ENCODE measurements at regions not wholly inside any gene's neighbourhood (a gene's known extent, or its start where the extent isn't known, plus 50 kb on each side); places are given as distances from the start of the nearest gene placed in this dataset.

DNA sequence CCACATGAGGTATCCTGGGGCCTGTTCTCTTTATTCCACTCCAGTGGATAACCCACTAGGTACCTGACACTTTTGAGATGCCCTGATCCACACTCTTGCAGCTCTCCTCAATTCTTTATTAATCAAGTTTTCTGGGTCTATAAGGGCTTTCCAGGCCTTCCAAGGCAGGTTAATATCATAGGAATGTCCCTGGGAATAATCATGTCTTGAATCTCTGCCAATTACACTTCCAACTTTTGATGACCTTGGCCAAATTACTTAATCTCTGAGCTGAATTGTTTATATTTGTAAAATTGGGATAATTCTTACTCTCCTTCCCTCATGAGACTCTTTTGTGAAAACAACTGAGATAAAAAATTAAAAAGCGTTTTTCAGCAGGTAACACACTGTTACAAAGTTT lies 881.7 kb downstream of the MCTP2 start:
- H3K27me3 ChIP-seq, result no peaks in the 10 kb centered on the region
- intact Hi-C loops (cut with DNase I), result no loop called here
- no peak overlapping the region for H3K4me3 ChIP-seq
- no peak for TF ChIP-seq POLR2A (IDR thresholded peaks at IDR 0.05)
- TF ChIP-seq, protein P1, sequence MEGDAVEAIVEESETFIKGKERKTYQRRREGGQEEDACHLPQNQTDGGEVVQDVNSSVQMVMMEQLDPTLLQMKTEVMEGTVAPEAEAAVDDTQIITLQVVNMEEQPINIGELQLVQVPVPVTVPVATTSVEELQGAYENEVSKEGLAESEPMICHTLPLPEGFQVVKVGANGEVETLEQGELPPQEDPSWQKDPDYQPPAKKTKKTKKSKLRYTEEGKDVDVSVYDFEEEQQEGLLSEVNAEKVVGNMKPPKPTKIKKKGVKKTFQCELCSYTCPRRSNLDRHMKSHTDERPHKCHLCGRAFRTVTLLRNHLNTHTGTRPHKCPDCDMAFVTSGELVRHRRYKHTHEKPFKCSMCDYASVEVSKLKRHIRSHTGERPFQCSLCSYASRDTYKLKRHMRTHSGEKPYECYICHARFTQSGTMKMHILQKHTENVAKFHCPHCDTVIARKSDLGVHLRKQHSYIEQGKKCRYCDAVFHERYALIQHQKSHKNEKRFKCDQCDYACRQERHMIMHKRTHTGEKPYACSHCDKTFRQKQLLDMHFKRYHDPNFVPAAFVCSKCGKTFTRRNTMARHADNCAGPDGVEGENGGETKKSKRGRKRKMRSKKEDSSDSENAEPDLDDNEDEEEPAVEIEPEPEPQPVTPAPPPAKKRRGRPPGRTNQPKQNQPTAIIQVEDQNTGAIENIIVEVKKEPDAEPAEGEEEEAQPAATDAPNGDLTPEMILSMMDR (IDR thresholded peaks at IDR 0.05), result no peak
- H3K27ac ChIP-seq, result no peak overlapping the region
- H3K36me3 ChIP-seq, result no peaks in the 10 kb centered on the region
- no peak for DNase-seq
- no peaks in the 10 kb centered on the region for H3K4me1 ChIP-seq
- H3K9me3 ChIP-seq, result no peaks in the 10 kb centered on the region
- 73 to 81% methylated on average over 1 of the region's 1 CpG for WGBS, 2 donors

DNA sequence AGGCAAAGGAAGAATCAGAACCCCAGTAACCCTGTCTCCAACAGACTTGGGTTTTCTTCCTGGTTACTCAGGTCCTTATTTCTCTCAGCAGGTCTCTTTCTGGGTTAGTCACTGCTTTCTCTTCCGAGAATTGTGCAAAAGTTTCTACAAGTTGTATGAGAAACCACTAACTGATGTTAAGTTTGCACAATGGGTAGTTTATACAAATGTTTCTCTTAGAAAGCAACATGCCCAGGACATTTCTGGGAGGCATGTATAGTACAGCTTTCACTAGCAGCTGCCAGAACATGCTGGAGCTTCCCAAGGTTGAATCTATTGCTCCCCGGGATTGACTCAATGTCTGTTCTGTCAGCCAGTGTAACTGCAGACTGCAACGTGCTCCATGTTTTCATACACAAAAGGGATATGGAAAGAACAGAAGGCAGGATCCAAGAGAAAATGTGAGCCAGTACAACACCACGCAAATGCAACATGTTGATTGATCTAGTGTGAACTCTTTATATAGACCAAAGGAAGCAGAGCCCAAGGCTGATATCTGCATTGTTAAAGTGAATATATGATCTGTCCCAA lies 887.8 kb downstream of the MCTP2 start:
- Histone ChIP-seq H3K27ac (no peak overlapping the region), H3K4me3 (no peak overlapping the region), H3K27me3 (no peaks in the 10 kb centered on the region), H3K4me1 (no peaks in the 10 kb centered on the region), H3K36me3 (no peaks in the 10 kb centered on the region), H3K9me3 (no peaks in the 10 kb centered on the region)
- WGBS, 2 donors, result 57 to 69% methylated on average over 4 of the region's 4 CpGs
- intact Hi-C loops (cut with DNase I), result no loop called here
- TF ChIP-seq, protein P1 (IDR thresholded peaks at IDR 0.05), result no peak
- TF ChIP-seq POLR2A (IDR thresholded peaks at IDR 0.05), result no peak
- DNase-seq, result no peak

DNA sequence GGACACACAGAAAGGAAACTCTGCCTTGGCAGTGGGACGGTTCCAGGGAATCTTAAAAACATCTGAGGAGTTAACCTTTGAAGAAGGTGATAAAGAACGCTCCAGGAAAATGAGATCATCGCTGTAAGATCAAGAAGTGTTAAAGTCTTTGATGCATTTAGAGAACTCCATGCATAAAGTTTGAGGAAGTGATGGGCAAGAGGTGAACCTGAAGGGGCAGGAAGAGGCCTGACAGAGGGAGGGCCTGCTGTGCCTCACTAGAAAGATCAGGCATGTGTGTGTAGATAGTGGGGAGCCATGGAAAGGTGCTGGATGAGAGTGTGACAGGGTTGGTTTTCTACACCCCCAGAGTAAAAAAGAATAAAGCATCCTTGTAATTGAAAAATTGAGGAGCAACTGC lies 889.2 kb downstream of the MCTP2 start:
- intact Hi-C loops (cut with DNase I), result no loop called here
- no peaks in the 10 kb centered on the region for H3K27me3 ChIP-seq

DNA sequence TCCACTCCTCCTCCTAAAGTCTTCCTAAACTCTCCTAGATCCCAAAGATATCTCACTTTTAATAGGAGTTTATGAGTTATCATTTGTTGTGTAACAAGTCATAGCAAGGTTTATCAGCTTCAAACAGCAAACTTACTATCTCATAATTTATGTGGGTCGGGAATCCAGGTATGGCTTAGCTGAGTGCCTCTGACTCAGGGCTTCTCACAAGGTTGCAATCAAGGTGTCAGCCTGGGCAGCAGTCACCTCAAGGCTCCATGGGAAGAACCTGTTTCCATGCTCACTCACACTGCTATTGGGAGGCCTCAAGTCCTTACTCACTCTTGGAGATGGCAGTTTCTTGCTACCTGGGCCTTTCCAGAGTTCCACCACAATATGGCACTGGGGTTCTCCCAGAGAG lies 889.8 kb downstream of the MCTP2 start:
- WGBS, 2 donors, result 82 to 100% methylated on average over 1 of the region's 1 CpG
- Histone ChIP-seq H3K4me1 (no peaks in the 10 kb centered on the region), H3K4me3 (no peak overlapping the region)

More for the DNA sequence above, 889.2 kb downstream of the MCTP2 start:
- TF ChIP-seq, protein P1 (IDR thresholded peaks at IDR 0.05), result no peak
- no peak for TF ChIP-seq POLR2A (IDR thresholded peaks at IDR 0.05)
- Histone ChIP-seq H3K4me1 (no peaks in the 10 kb centered on the region), H3K4me3 (no peak overlapping the region), H3K9me3 (no peaks in the 10 kb centered on the region), H3K27ac (no peak overlapping the region), H3K36me3 (no peaks in the 10 kb centered on the region)
- 70 to 72% methylated on average over 3 of the region's 3 CpGs for WGBS, 2 donors
- no peak for DNase-seq

DNA sequence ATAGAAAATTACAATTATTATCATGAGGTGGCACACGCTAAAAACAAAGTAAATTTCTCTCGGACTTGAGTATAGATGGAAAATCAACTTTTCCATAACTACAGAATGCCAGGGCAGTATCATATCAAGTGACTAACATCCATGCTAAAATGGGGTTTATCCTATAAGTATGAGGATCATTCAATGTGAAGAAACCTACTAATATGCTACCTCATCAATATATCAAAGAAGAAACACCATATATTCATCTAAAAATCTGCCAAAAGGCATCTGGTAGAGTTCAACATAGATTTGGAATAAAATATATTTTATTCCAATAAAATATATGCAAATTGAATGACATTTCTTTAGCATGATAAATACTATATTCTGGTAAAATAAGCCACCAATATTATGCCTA lies 894.4 kb downstream of the MCTP2 start:
- 85 to 93% methylated on average over 2 of the region's 2 CpGs for WGBS, 2 donors
- H3K4me1 ChIP-seq, result peaks cover 0 to 10% (median 0%) of the 10 kb centered on the region in 3 donors
- intact Hi-C loops (cut with DNase I), result no loop called here

More for the DNA sequence above, 889.8 kb downstream of the MCTP2 start:
- no peaks in the 10 kb centered on the region for H3K9me3 ChIP-seq
- DNase-seq, result no peak
- intact Hi-C loops (cut with DNase I), result no loop called here
- H3K36me3 ChIP-seq, result no peaks in the 10 kb centered on the region
- no peak for TF ChIP-seq POLR2A (IDR thresholded peaks at IDR 0.05)
- TF ChIP-seq, protein P1 (IDR thresholded peaks at IDR 0.05), result no peak
- no peaks in the 10 kb centered on the region for H3K27me3 ChIP-seq
- no peak overlapping the region for H3K27ac ChIP-seq

More for the DNA sequence above, 894.4 kb downstream of the MCTP2 start:
- Histone ChIP-seq H3K27ac (no peak overlapping the region), H3K27me3 (no peaks in the 10 kb centered on the region), H3K4me3 (no peak overlapping the region), H3K36me3 (no peaks in the 10 kb centered on the region), H3K9me3 (no peaks in the 10 kb centered on the region)
- DNase-seq, result no peak
- TF ChIP-seq, protein P1 (IDR thresholded peaks at IDR 0.05), result no peak
- TF ChIP-seq POLR2A (IDR thresholded peaks at IDR 0.05), result no peak
